GM12878 (cell line): ENCODE measurements at regions not wholly inside any gene's neighbourhood (a gene's known extent, or its start where the extent isn't known, plus 50 kb on each side); places are given as distances from the start of the nearest gene placed in this dataset.

Experiments used
- ATAC-seq: fragments of 200-7000 bp; cut with Tn5 transposase; 3 replicates; pipeline ENCODE4 v1.9.1; 2020; ENCODE audit warnings: mild to moderate bottlenecking, moderate library complexity
- BruUV-seq: library from RNA; stranded (reverse); fragments of 400-500 nt; replicated peaks from 2 replicates; lab custom pipeline; 2021; lab: Mats Ljungman, UMichigan
- CTCF ChIA-PET: fragments of 300-600 bp; sonication (Branson Sonifier 250); formaldehyde crosslinking; extraction: SDS; loops from one replicate; lab custom pipeline; 2021; ENCODE audit warnings: inconsistent platforms; lab: Yijun Ruan, JAX
- POLR2A ChIA-PET: fragments of 350-600 bp; formaldehyde crosslinking; extraction: SDS; loops from one replicate; lab custom pipeline; 2021; ENCODE audit warnings: inconsistent platforms; lab: Charles Lee
- RAD21 ChIA-PET: fragments of 300-600 bp; sonication (Branson Sonifier 250); formaldehyde crosslinking; loops from one replicate; lab custom pipeline; 2023; ENCODE audit warnings: antibody characterized with exemption; ENCODE audit not compliant: unreplicated experiment; lab: Charles Lee
- SMC1A ChIA-PET: fragments of 300-600 bp; sonication (Branson Sonifier 250); formaldehyde crosslinking; loops from one replicate; lab custom pipeline; 2023; ENCODE audit not compliant: unreplicated experiment, uncharacterized antibody; lab: Charles Lee
- DNase-seq: peaks from one replicate; pipeline ENCODE4 v3.0.0-alpha.2; 2011; ENCODE audit warnings: low read depth, low spot score
- FAIRE-seq: peaks from 3 replicates; lab custom pipeline; 2011; peaks lifted over from hg19 to GRCh38; lab: Jason Lieb, UNC
- H2AFZ ChIP-seq: 2 replicates; pipeline ENCODE4 v1.6.0; 2011; ENCODE audit warnings: low read depth, low read length, control low read depth; ENCODE audit not compliant: control insufficient read depth
- H3K27ac ChIP-seq: 2 replicates; pipeline ENCODE4 v1.5.1; 2011; ENCODE audit warnings: control low read depth; ENCODE audit not compliant: control insufficient read depth, insufficient read depth
- H3K27me3 ChIP-seq, 2 experiments: replicated peaks in 1 of 2; 2 replicates each; pipeline versions ENCODE4 v1.6.0 to v1.6.1; 2011; ENCODE audit warnings: low read length in 1 of 2; ENCODE audit not compliant: control insufficient read depth in 2 of 2, insufficient read depth in 2 of 2
- H3K36me3 ChIP-seq, 2 experiments: 2 replicates each; pipeline ENCODE4 v1.5.1; 2011; ENCODE audit warnings: low read length in 1 of 2; ENCODE audit not compliant: control insufficient read depth in 2 of 2, insufficient read depth in 2 of 2
- H3K4me1 ChIP-seq: 2 replicates; pipeline ENCODE4 v1.6.1; 2011; ENCODE audit warnings: mild to moderate bottlenecking, low read length, moderate library complexity, mixed read lengths; ENCODE audit not compliant: control insufficient read depth, insufficient read depth
- H3K4me2 ChIP-seq: 2 replicates; pipeline ENCODE4 v1.6.0; 2011; ENCODE audit warnings: control low read depth; ENCODE audit not compliant: control insufficient read depth, insufficient read depth
- H3K4me3 ChIP-seq: fragments of 200-600 bp; sonication (generic); 2 replicates; pipeline ENCODE4 v1.5.1; 2016
- H3K79me2 ChIP-seq: 2 replicates; pipeline ENCODE4 v1.6.0; 2011; ENCODE audit warnings: low read length; ENCODE audit not compliant: control insufficient read depth, insufficient read depth
- H3K9ac ChIP-seq: 2 replicates; pipeline ENCODE4 v1.8.0; 2011; ENCODE audit warnings: low read length, control low read depth, mixed read lengths; ENCODE audit not compliant: control insufficient read depth, insufficient read depth
- H3K9me3 ChIP-seq: replicated peaks from 3 replicates; pipeline ENCODE4 v1.5.1; 2011; ENCODE audit warnings: mild to moderate bottlenecking, low read length; ENCODE audit not compliant: control insufficient read depth, insufficient read depth
- H4K20me1 ChIP-seq: 2 replicates; pipeline ENCODE4 v1.6.0; 2011; ENCODE audit not compliant: control insufficient read depth, insufficient read depth
- BCL3 ChIP-seq: IDR thresholded peaks from 2 replicates; pipeline ENCODE4 v1.6.1; 2011; ENCODE audit warnings: borderline replicate concordance, low read depth, mild to moderate bottlenecking, moderate library complexity, low read length; ENCODE audit not compliant: insufficient read depth, poor library complexity, severe bottlenecking
- CBFB ChIP-seq: IDR thresholded peaks from 2 replicates; pipeline ENCODE4 v1.6.1; 2016; ENCODE audit warnings: antibody characterized with exemption, low read depth
- IKZF1 ChIP-seq: fragments of 450-650 bp; conservative IDR thresholded peaks from 2 replicates; pipeline ENCODE4 v1.6.1; 2017; ENCODE audit warnings: antibody characterized with exemption, mild to moderate bottlenecking
- MYB ChIP-seq: fragments of 150-350 bp; IDR thresholded peaks from 2 replicates; pipeline ENCODE4 v1.6.1; 2014; ENCODE audit warnings: mild to moderate bottlenecking, low read depth, low read length, borderline replicate concordance
- NR2C1 ChIP-seq: fragments of 450-650 bp; IDR thresholded peaks from 2 replicates; pipeline ENCODE4 v1.6.1; 2017; ENCODE audit warnings: antibody characterized with exemption, mild to moderate bottlenecking, moderate library complexity
- SUPT20H ChIP-seq: IDR thresholded peaks from 2 replicates; pipeline ENCODE4 v1.6.1; 2011; ENCODE audit warnings: low read depth, mild to moderate bottlenecking, low read length, moderate library complexity, borderline replicate concordance; ENCODE audit not compliant: control insufficient read depth
- TBL1XR1 ChIP-seq: IDR thresholded peaks from 2 replicates; pipeline ENCODE4 v1.6.1; 2012; ENCODE audit warnings: low read depth, low read length, improper control_type of control experiment
- WGBS: methylation state at CpG from one replicate; pipeline ENCODE4 v1.1.6; 2016; ENCODE audit warnings: low lambda C conversion rate; ENCODE audit not compliant: insufficient replicate concordance, insufficient coverage; ENCODE audit errors: missing lambda C conversion rate; 5-methylcytosine and 5-hydroxymethylcytosine counted together
- in situ Hi-C: fragments of 300-500 bp; cut with MboI; formaldehyde crosslinking; loops from 9 replicates; pipeline ENCODE4 v1.14.3; 2018; ENCODE audit warnings: mixed read lengths
- intact Hi-C: fragments of 100-400 bp; cut with micrococcal nuclease; formaldehyde crosslinking; loops from one replicate; pipeline ENCODE4 v1.14.2; 2022; ENCODE audit not compliant: unreplicated experiment

GRCh38 chr5:174945853-174946252 lies 221.5 kb downstream of the MSX2 start:
- no peak for DNase-seq
- ChIA-PET RAD21 (no interaction called here), POLR2A (no interaction called here), SMC1A (no interaction called here), CTCF (interaction anchor here (0.8 to 1.3 kb wide), 2 partner anchors 8 to 588 kb away, joined by 3 to 4 read pairs; no protein-coding TSS in a partner anchor)
- Histone ChIP-seq H3K27ac (no peak overlapping the region), H3K79me2 (no peaks in the 10 kb centered on the region), H4K20me1 (no peaks in the 10 kb centered on the region), H3K9ac (no peak overlapping the region), H2AFZ (no peak overlapping the region), H3K4me2 (no peak overlapping the region), H3K36me3 (no peaks in the 10 kb centered on the region), H3K4me3 (no peak overlapping the region), H3K4me1 (no peaks in the 10 kb centered on the region), H3K27me3 (no peaks in the 10 kb centered on the region), H3K9me3 (no peaks in the 10 kb centered on the region)
- TF ChIP-seq NR2C1 (no peak), BCL3 (no peak), IKZF1 (no peak), CBFB (no peak), SUPT20H (no peak), MYB (no peak), TBL1XR1 (no peak)
- no peak for FAIRE-seq
- 48% methylated on average over 7 of the region's 7 CpGs for WGBS
- BruUV-seq: no TSS peak
- in situ Hi-C loops: loop anchor here (25.0 kb wide), 1 partner anchor 534 kb away; no protein-coding TSS in a partner anchor
- intact Hi-C loops: no loop called here
- no peak for ATAC-seq
